ENCODE measurements at regions not wholly inside any gene's neighbourhood (a gene's known extent, or its start where the extent isn't known, plus 50 kb on each side); places are given as distances from the start of the nearest gene placed in this dataset.

DNA sequence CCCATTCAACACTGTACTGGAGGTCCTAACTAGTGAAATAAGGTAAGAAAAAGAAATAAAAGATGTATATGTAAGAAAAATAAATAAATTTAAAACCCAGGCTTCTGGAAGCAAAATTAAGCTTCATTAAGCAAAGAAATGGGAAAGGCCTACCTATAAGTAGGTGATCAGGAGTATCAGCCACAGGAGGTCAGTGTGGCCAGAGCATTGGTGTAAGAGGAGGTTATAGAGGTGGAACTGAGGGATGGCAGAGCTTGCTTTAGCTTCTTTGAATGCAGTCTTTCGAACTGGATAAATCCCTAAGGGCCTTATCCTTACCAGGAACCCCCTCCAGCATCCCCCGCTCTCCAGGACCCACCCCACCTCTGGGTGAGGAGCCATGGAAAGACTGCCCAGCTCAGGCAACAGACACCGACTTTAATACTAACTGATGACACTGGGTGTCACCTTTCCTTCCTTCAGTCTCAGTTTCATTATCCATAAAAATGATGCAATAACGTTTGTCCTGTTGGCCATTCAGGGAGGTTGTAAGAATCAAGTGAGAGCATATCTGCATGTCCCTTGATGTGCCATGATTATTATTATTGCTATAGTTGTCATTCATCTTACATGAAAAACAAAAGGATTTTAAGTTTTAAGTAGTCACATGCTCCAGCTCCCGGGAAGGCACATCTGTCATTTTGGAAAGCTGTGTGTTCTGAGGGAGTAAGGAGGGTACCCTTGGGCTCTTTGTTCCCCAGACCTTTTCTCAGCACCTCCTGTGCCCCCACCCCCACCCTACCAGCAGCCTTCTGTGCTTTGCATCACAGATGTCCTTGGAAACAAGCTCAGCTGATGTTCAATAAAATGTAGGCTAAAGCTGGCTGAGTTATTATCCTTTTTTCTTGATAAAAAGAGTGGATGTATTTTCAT is 50.8 kb upstream of the CTNNA1 start:
- H3K27me3 Mint-ChIP-seq (ENCODE audit: unreplicated experiment), result peaks cover 4% of the 10 kb centered on the region
- no peak overlapping the region for H3K4me3 Mint-ChIP-seq (ENCODE audit: unreplicated experiment)
- peaks cover 57% of the 10 kb centered on the region for H3K4me1 Mint-ChIP-seq (ENCODE audit: unreplicated experiment)
- H3K27ac Mint-ChIP-seq (ENCODE audit: unreplicated experiment), result no peak overlapping the region
- H3K9me3 Mint-ChIP-seq (ENCODE audit: unreplicated experiment), result no peaks in the 10 kb centered on the region
- TF ChIP-seq, protein P1, sequence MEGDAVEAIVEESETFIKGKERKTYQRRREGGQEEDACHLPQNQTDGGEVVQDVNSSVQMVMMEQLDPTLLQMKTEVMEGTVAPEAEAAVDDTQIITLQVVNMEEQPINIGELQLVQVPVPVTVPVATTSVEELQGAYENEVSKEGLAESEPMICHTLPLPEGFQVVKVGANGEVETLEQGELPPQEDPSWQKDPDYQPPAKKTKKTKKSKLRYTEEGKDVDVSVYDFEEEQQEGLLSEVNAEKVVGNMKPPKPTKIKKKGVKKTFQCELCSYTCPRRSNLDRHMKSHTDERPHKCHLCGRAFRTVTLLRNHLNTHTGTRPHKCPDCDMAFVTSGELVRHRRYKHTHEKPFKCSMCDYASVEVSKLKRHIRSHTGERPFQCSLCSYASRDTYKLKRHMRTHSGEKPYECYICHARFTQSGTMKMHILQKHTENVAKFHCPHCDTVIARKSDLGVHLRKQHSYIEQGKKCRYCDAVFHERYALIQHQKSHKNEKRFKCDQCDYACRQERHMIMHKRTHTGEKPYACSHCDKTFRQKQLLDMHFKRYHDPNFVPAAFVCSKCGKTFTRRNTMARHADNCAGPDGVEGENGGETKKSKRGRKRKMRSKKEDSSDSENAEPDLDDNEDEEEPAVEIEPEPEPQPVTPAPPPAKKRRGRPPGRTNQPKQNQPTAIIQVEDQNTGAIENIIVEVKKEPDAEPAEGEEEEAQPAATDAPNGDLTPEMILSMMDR (IDR thresholded peaks at IDR 0.05), result no peak
- DNase-seq (ENCODE audit: extremely low spot score, unreplicated experiment), result no peak
- H3K36me3 Mint-ChIP-seq (ENCODE audit: unreplicated experiment), result no peaks in the 10 kb centered on the region

- peaks cover 4% of the 10 kb centered on the region for H3K27me3 Mint-ChIP-seq (ENCODE audit: unreplicated experiment)
- peaks cover 55% of the 10 kb centered on the region for H3K4me1 Mint-ChIP-seq (ENCODE audit: unreplicated experiment)
- TF ChIP-seq, protein P1 (IDR thresholded peaks at IDR 0.05), result no peak
- no peak overlapping the region for H3K4me3 Mint-ChIP-seq (ENCODE audit: unreplicated experiment)
- H3K36me3 Mint-ChIP-seq (ENCODE audit: unreplicated experiment), result no peaks in the 10 kb centered on the region
- no peak for DNase-seq (ENCODE audit: extremely low spot score, unreplicated experiment)
- H3K27ac Mint-ChIP-seq (ENCODE audit: unreplicated experiment), result no peak overlapping the region
- no peaks in the 10 kb centered on the region for H3K9me3 Mint-ChIP-seq (ENCODE audit: unreplicated experiment)
These were observed 51.5 kb upstream of the CTNNA1 start for GRCh38 chr5:138701678-138702077.

DNA sequence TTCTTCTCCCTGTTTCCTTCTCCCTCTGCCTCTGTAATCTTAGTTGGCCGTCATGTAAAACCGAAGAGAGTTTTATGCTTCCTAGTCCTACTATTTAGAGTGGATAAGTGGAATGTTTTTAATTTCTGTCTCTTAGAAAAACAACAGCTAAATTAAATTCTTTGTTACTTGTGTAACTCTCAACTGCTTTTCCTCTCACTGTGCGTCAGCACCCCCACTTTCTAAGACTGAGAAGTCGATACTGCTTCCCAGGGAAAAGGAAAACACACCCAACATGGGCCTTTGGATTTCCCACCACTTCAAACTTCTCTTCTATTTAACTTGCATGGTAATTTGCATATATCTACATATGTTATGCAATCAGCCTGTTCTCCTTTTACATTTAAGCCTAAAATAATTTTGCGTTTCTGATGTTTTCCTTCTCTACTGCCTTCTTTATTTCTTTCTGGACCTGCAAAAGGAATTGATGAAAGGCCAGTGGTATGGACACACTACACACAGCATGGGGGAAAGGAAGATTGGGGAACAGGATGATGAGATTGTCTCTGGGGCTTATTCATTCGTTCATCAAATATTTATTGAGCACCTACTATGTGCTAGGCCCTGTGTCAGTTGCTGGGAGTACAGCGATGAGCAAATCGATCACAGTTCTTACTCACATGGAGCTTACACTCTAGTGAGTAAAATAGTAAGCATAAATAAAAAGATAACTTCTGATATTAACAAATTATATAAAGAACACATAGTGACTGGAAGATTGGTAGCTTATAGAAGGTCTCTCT is 52.5 kb upstream of the CTNNA1 start:
- DNase-seq (ENCODE audit: extremely low spot score, unreplicated experiment), result no peak
- Mint-ChIP-seq H3K36me3 (ENCODE audit: unreplicated experiment) (no peaks in the 10 kb centered on the region), H3K27ac (ENCODE audit: unreplicated experiment) (no peak overlapping the region), H3K4me1 (ENCODE audit: unreplicated experiment) (peaks cover 50% of the 10 kb centered on the region), H3K9me3 (ENCODE audit: unreplicated experiment) (no peaks in the 10 kb centered on the region), H3K27me3 (ENCODE audit: unreplicated experiment) (peaks cover 4% of the 10 kb centered on the region), H3K4me3 (ENCODE audit: unreplicated experiment) (no peak overlapping the region)
- TF ChIP-seq, protein P1 (IDR thresholded peaks at IDR 0.05), result no peak

- Mint-ChIP-seq H3K4me3 (ENCODE audit: unreplicated experiment) (no peak overlapping the region), H3K9me3 (ENCODE audit: unreplicated experiment) (no peaks in the 10 kb centered on the region), H3K4me1 (ENCODE audit: unreplicated experiment) (peaks cover 37% of the 10 kb centered on the region), H3K27me3 (ENCODE audit: unreplicated experiment) (peaks cover 4% of the 10 kb centered on the region), H3K27ac (ENCODE audit: unreplicated experiment) (no peak overlapping the region), H3K36me3 (ENCODE audit: unreplicated experiment) (no peaks in the 10 kb centered on the region)
- DNase-seq (ENCODE audit: extremely low spot score, unreplicated experiment), result no peak
- TF ChIP-seq, protein P1 (IDR thresholded peaks at IDR 0.05), result no peak
These were observed 53.7 kb upstream of the CTNNA1 start for GRCh38 chr5:138699482-138699881.

DNA sequence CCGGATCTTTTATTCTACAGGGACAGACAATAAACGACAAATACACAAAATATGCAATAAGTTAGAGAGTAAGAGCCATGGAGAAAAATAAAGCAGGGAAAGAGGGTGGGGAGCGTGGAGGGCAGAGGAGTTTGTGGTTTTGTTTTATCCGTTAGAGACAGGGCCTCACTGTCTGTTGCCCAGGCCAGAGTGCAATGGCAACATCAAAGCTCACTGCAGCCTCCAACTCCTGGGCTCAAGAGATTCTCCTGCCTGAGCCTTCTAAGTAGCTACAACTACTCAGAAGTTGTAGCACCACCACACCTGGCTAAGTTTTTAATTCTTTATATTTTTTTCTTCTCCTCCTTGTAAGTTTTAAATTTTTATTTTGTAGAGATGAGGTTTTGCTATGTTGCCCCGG is 54.5 kb upstream of the CTNNA1 start:
- DNase-seq (ENCODE audit: extremely low spot score, unreplicated experiment), result no peak
- Mint-ChIP-seq H3K4me3 (ENCODE audit: unreplicated experiment) (no peak overlapping the region), H3K27ac (ENCODE audit: unreplicated experiment) (no peak overlapping the region), H3K4me1 (ENCODE audit: unreplicated experiment) (peaks cover 35% of the 10 kb centered on the region), H3K36me3 (ENCODE audit: unreplicated experiment) (no peaks in the 10 kb centered on the region), H3K27me3 (ENCODE audit: unreplicated experiment) (peaks cover 4% of the 10 kb centered on the region), H3K9me3 (ENCODE audit: unreplicated experiment) (no peaks in the 10 kb centered on the region)
- TF ChIP-seq, protein P1 (IDR thresholded peaks at IDR 0.05), result no peak

Measured in osteocyte (in vitro differentiated cells).